Lung (tissue), 11 donors: ENCODE measurements at regions not wholly inside any gene's neighbourhood (a gene's known extent, or its start where the extent isn't known, plus 50 kb on each side); places are given as distances from the start of the nearest gene placed in this dataset.

Experiments
- ATAC-seq: fragments of 200-7000 bp; cut with Tn5 transposase; one replicate; pipeline ENCODE4 v1.9.1; 2020; ENCODE audit warnings: moderate number of reproducible peaks; ENCODE audit not compliant: insufficient read depth, low FRiP score
- DNase-seq, 3 donors: peaks; one replicate each; pipeline ENCODE4 v3.0.0-alpha.2; 2013 to 2017
- H3K27ac ChIP-seq, 2 donors: one replicate each; pipeline ENCODE4 v1.5.1; 2013; ENCODE audit warnings: mild to moderate bottlenecking in 2 of 2, moderate library complexity in 2 of 2, control low read depth in 1 of 2, inconsistent platforms in 1 of 2, low read depth in 1 of 2, low read length in 1 of 2
- H3K27me3 ChIP-seq, 3 donors: one replicate each; pipeline ENCODE4 v1.5.1; 2013; ENCODE audit warnings: low read length in 2 of 3; ENCODE audit not compliant: control insufficient read depth in 3 of 3, insufficient read depth in 3 of 3
- H3K36me3 ChIP-seq, 4 donors: one replicate each; pipeline ENCODE4 v1.5.1; 2013; ENCODE audit warnings: low read length in 4 of 4, mild to moderate bottlenecking in 1 of 4, moderate library complexity in 1 of 4; ENCODE audit not compliant: control insufficient read depth in 4 of 4, insufficient read depth in 4 of 4
- H3K4me1 ChIP-seq, 5 donors: one replicate each; pipeline ENCODE4 v1.5.1; 2013; ENCODE audit warnings: low read length in 5 of 5, mild to moderate bottlenecking in 2 of 5, moderate library complexity in 1 of 5; ENCODE audit not compliant: control insufficient read depth in 5 of 5, insufficient read depth in 5 of 5
- H3K4me3 ChIP-seq: one replicate; pipeline ENCODE4 v1.5.1; 2013; ENCODE audit warnings: mild to moderate bottlenecking, control low read depth, moderate library complexity
- H3K9ac ChIP-seq, 2 donors: one replicate each; pipeline ENCODE4 v1.5.1; 2013; ENCODE audit warnings: low read length in 2 of 2, control low read depth in 1 of 2; ENCODE audit not compliant: insufficient read depth in 1 of 2
- H3K9me3 ChIP-seq, 4 donors: one replicate each; pipeline ENCODE4 v1.5.1; 2013; ENCODE audit warnings: low read length in 3 of 4, mild to moderate bottlenecking in 1 of 4, moderate library complexity in 1 of 4; ENCODE audit not compliant: control insufficient read depth in 4 of 4, insufficient read depth in 3 of 4
- CTCF ChIP-seq: IDR thresholded peaks from 2 replicates; pipeline ENCODE4 v1.5.1; 2012; ENCODE audit warnings: mild to moderate bottlenecking; ENCODE audit errors: control extremely low read depth, extremely low read depth
- WGBS, 2 donors: extraction: QIAGEN DNeasy Blood & Tissue Kit; methylation state at CpG; one replicate each; pipeline ENCODE4 v1.1.7; 2013; 5-methylcytosine and 5-hydroxymethylcytosine counted together
- donor health status: control.
- donor health status: control.
- donor health status: Bipolar disorder and iron deficiency.
- donor health status: healthy.
- donor health status: DM: yes; HTN: yes; CAD: no.

GRCh38 chr3:110894574-110894973 is 177.0 kb upstream of the NECTIN3 start:
- H3K27ac ChIP-seq, result no peak overlapping the region
- DNase-seq, result no peak
- TF ChIP-seq CTCF, result no peak
- no peaks in the 10 kb centered on the region for H3K4me1 ChIP-seq
- no peak overlapping the region for H3K9ac ChIP-seq
- peaks cover 0 to 5% (median 0%) of the 10 kb centered on the region in 4 donors for H3K9me3 ChIP-seq
- no peaks in the 10 kb centered on the region for H3K27me3 ChIP-seq
- 83 to 89% methylated on average over 2 of the region's 2 CpGs for WGBS, 2 donors
- no peaks in the 10 kb centered on the region for H3K36me3 ChIP-seq
- no peak overlapping the region for H3K4me3 ChIP-seq
- no peak for ATAC-seq

GRCh38 chr3:110895054-110895453 is 176.6 kb upstream of the NECTIN3 start:
- H3K27me3 ChIP-seq, result no peaks in the 10 kb centered on the region
- H3K4me1 ChIP-seq, result no peaks in the 10 kb centered on the region
- no peak overlapping the region for H3K27ac ChIP-seq
- H3K9me3 ChIP-seq, result peaks cover 0 to 5% (median 0%) of the 10 kb centered on the region in 4 donors
- H3K36me3 ChIP-seq, result no peaks in the 10 kb centered on the region
- H3K4me3 ChIP-seq, result no peak overlapping the region
- TF ChIP-seq CTCF, result no peak
- no peak for ATAC-seq
- WGBS, 2 donors, result 92 to 98% methylated on average over 1 of the region's 1 CpG
- H3K9ac ChIP-seq, result no peak overlapping the region
- DNase-seq, result no peak

DNA sequence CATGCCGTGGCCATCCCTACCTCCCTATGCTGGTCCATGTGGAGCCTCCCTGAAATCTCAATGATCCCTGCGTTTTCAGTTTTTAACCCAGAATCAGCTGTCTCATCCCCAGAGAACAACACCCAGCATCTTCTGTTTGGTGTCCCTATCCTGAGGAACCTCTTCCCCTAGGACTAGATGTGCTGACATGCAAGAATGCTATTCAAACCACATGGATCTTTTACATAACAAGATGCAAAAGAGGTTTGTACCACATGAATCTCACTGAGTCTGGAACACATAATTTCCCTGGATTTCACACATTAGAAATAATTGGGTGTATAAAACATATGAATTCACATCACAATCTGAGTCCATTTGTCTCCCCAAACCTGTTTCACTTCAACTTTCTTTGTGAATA is 174.6 kb upstream of the NECTIN3 start:
- 81 to 89% methylated on average over 2 of the region's 2 CpGs for WGBS, 2 donors
- ATAC-seq (no peak), DNase-seq (no peak)

More for the DNA sequence above, 174.6 kb upstream of the NECTIN3 start:
- H3K4me3 ChIP-seq, result no peak overlapping the region
- H3K27ac ChIP-seq, result peak overlapping the region in 1 of 2 donors; percentile 14
- H3K9me3 ChIP-seq, result peaks cover 0 to 5% (median 0%) of the 10 kb centered on the region in 4 donors
- no peaks in the 10 kb centered on the region for H3K27me3 ChIP-seq
- no peaks in the 10 kb centered on the region for H3K36me3 ChIP-seq
- no peak for TF ChIP-seq CTCF
- no peak overlapping the region for H3K9ac ChIP-seq
- no peaks in the 10 kb centered on the region for H3K4me1 ChIP-seq
